HG03135 (cell line): ENCODE measurements at regions not wholly inside any gene's neighbourhood (a gene's known extent, or its start where the extent isn't known, plus 50 kb on each side); places are given as distances from the start of the nearest gene placed in this dataset.
A peak's percentile ranks its signal among the peaks of the same experiment; 100 is the strongest.

Experiments
- ATAC-seq: cut with Tn5 transposase; IDR thresholded peaks from one replicate; pipeline ENCODE4 v1.9.1; 2021; ENCODE audit warnings: mild to moderate bottlenecking, moderate library complexity; ENCODE audit not compliant: unreplicated experiment

GRCh38 chr3:21357241-21357640 lies 393.8 kb downstream of the ZNF385D start:
- ATAC-seq = no peak

- no peak for ATAC-seq
Observed at GRCh38 chr3:21356402-21356801, 394.6 kb downstream of the ZNF385D start.

- ATAC-seq = no peak
Observed at GRCh38 chr3:21345382-21345976, 405.5 kb downstream of the ZNF385D start.

DNA sequence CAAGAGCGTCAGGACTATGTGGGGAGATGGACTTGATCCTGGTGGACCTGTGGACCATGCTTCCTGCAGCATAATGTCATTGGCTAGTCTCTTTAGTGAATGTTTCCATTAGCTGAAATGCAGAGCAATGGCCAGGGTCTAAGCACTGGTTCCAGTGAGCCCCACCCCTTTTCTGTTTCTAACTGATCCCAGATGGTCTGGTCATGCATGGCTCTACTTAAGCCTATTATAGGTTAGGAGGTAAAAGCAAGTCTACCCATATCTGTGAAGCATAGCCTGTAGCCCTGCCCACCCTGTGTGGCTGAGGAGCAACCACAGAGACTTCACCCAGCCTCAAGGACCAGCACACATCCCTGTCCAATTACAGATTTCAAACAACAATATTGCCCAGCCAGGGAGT lies 419.2 kb downstream of the ZNF385D start:
- no peak for ATAC-seq

GRCh38 chr3:21331321-21331720 lies 419.7 kb downstream of the ZNF385D start:
- no peak for ATAC-seq

DNA sequence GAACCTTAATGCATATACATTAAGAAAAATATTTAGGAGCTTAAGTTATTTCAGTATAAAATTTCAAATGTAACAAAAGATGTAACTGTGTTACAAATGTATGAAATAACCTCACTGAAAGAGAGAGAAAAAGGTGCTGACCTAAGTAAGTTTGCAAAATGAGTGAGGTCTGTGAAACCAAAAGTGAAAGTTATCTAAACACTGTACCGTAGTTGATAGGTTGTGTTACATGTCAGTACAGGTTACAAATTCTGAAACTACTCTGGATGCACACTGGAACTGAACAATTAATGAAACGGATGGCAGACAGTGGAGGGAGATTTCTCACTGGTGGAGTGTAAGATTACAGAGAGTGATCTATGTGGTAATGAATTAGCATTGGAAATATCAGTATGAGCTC lies 420.7 kb downstream of the ZNF385D start:
- peak; percentile 95 for ATAC-seq

DNA sequence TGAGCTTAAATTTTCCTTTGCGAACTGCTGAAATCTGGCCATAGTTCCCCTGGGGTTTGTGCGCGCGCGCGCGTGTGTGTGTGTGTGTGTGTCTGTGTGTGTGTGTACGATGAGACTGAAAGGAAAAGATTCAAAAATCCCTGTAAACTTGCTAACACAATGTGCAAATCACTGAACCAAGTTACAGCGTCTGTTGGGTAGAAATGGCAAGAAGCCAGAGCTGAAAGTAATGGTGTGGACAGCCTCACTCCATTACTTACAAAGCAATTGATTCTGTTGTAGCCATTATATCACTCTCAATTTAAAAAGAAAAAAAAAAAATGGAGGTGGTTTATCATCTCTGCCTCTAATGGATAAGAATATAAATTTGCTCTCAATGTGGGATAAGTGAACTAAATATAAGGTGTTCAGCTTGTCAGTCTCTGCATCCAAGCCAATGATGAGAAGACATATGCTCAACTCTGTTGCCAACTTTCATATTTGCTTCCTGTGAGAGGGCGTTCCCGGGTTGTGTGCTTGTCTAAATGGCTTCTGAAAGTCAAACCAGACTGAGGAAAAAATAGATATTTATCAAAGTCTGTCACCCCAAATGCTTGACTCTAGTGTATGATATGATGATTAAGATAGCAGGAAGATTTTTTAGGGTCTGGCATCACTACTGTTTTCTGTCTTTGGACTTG lies 422.2 kb downstream of the ZNF385D start:
- no peak for ATAC-seq

GRCh38 chr3:21326704-21327475 lies 424.1 kb downstream of the ZNF385D start:
- no peak for ATAC-seq

DNA sequence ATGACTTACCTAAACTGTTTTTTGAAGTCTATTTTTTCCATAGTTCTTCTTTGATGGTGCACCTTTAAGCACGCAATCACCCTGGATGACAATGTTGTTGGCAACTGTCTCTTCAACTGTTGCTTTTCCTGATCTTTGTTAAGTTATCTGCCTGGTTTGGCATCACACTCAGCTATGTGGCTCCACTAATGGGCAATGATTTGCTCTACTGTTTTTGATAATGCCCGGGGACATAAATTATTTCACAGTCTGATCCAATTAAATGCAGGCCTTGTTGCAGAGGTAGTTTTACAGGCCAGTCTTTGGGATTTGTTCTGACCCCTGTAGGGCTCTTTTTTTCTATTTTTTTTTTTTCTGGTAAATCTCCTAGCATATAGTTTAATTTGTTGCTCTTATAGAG lies 436.3 kb downstream of the ZNF385D start:
- no peak for ATAC-seq

DNA sequence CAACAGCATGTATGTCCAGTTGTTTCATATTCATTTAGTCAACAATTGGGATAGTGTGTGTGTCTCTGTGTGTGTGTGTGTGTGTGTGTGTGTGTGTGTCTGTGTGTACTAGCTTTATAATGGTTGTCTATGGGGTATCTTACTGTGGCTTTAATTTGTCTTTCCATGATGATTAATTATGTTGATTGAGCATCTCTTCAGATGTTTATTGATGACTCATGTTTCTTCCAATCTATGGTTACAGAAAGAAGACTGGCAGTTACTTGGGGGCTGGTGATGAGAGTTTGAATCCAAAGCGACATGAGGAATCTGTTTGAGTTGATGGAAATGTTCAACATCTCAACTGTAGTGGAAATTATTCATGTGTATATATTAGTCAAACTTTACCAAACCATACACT lies 440.1 kb downstream of the ZNF385D start:
- no peak for ATAC-seq

DNA sequence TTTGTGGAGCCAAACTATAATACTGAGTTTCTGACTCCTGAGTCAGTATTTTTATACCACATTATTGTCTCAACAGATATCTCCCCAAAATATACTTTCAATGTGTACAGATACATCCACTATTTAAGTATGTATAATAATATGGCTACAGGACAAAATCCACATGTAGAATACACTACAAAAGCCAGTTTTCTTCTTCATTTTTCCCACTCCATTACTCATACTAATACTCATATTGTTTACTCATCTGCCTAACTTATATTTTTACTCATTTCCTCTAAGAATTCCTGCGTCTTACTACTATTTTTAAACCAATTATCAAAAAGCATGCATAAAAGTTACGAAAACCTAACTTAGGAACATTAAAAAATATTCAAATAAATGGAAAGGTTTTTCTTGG lies 440.8 kb downstream of the ZNF385D start:
- ATAC-seq = no peak

- ATAC-seq = no peak
Observed at GRCh38 chr3:21297304-21297703, 453.7 kb downstream of the ZNF385D start.

- no peak for ATAC-seq
Observed at GRCh38 chr3:21294768-21295167, 456.2 kb downstream of the ZNF385D start.

DNA sequence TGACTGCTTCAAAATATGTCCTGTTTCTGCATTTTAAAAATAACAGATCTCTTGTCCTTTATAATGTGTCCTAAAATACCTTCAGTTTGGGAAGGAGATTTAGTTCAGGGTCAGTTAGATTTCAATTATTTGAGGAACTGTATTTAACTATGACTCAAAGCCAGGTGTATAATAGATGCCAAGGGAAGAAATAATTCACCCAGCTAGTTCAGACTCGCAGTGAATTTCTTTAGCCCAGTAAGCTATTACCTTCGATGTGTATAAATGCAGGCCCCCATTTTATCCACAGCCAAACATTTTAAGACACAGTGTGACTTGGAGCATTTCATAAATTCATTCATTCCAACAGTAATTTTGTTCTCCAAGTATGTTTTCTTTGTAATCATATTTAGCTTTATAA lies 458.0 kb downstream of the ZNF385D start:
- ATAC-seq = no peak

DNA sequence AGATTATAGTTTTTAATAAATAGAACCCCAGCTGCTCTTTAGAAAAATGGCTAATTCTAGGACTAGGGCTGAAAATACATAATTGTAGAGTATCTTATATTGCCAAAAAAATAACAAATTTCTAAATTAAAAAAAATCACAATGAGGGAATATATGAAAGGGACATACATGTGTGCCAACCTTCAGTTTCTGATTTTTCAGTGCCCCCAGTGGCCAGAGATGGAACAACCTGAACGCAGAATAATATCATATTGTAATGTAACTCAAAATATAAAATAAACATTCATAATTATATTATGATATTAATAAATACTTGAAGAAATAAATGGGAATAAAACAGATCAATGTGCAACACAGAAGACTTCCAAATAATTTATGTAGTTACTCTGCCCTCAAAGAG lies 460.5 kb downstream of the ZNF385D start:
- no peak for ATAC-seq

DNA sequence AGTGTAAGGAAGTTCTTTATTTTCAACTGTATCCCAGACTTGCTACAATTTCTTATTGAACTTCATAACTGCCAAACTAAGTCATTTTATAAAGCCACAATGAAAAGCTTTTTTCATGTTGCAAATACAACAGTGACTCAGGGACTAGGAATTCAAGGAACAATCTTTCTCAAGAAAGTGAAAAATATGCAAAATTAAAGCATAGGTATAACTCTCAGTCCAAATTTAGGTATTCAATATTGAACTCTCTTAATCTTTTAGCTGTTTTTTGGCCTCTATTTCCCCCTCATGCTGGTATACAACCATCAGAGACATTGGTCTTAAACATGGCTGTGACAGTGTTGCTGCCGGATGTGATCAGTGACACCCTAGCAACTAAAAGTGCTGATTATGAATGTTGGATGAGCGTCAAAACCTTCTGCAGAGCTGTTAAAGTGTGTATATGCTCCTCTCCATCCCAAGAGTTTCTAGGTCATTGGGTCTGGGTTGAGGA lies 476.9 kb downstream of the ZNF385D start:
- no peak for ATAC-seq

DNA sequence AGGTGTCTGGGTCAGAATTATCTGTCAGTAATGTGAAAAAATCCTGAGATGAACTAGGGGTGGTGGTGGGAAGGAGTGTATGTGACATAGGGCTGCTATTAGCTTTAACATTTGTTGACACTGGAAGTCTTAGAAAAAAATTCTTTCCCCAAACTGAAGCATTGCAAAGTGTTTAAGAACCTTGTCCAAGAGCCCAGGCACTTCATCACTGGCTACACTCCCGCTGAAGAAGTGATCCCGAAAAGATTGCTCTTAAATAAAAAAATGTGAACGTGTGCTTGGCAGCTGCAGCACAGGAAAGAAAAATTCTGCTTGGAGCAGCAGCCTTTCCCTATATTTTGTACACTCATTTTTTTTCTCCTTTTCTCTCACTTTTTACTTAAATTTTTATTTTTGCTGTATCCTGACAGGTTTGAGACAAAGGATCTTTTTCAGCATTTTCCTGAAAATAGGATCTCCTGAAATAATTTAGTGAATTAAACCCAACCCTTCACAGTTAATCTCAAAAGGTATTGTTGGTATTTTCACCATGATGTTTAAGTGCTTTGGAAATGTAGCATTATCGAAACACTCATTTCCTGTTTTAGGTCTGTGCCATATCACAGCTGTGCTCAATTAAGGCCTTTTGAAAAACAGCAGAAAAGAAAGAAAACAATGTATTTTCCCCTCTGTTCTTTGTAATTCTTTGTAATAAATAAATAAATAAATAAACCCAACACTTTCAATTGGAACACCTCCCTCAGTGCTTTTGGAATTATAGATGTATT lies 477.6 kb downstream of the ZNF385D start:
- no peak for ATAC-seq

- ATAC-seq = no peak
Observed at GRCh38 chr3:21271606-21272016, 479.4 kb downstream of the ZNF385D start.

GRCh38 chr3:21269882-21270281 lies 481.1 kb downstream of the ZNF385D start:
- no peak for ATAC-seq

- no peak for ATAC-seq
Observed at GRCh38 chr3:21260507-21260906, 490.5 kb downstream of the ZNF385D start.

GRCh38 chr3:21259896-21260295 lies 491.1 kb downstream of the ZNF385D start:
- no peak for ATAC-seq
